A549 (cell line): ENCODE measurements at regions not wholly inside any gene's neighbourhood (a gene's known extent, or its start where the extent isn't known, plus 50 kb on each side); places are given as distances from the start of the nearest gene placed in this dataset.

Experiments used
- ATAC-seq, 2 experiments: fragments of 200-7000 bp in 1 of 2; fragments of >200 bp in 1 of 2; cut with Nextera tagmentation in 1 of 2; cut with Tn5 transposase in 1 of 2; 3 replicates each; pipeline versions ENCODE4 v1.8.0 to v1.9.1; 2018 to 2020; ENCODE audit warnings: mild to moderate bottlenecking in 1 of 2, moderate library complexity in 1 of 2
- CTCF ChIA-PET: fragments of 300-600 bp; sonication (Branson Sonifier 250); formaldehyde crosslinking; extraction: SDS; loops from one replicate; lab custom pipeline; 2021; ENCODE audit warnings: antibody characterized with exemption, inconsistent platforms; lab: Yijun Ruan, JAX
- POLR2A ChIA-PET: fragments of 350-600 bp; formaldehyde crosslinking; extraction: SDS; loops from one replicate; lab custom pipeline; 2021; ENCODE audit warnings: antibody characterized with exemption, inconsistent platforms; lab: Yijun Ruan, JAX
- DNase-seq, 2 experiments: peaks; one replicate each; pipeline versions ENCODE4 v3.0.0 to v3.0.0-alpha.2; 2011 to 2016; ENCODE audit warnings: low read depth in 1 of 2, low spot score in 1 of 2
- FAIRE-seq: peaks from 2 replicates; lab custom pipeline; 2011; peaks lifted over from hg19 to GRCh38; lab: Jason Lieb, UNC
- H3K27ac ChIP-seq, 2 experiments: fragments of >200 bp; sonication (Bioruptor Twin); formaldehyde crosslinking; 3 replicates each; pipeline ENCODE4 v1.5.1; 2016 to 2017
- H3K4me1 ChIP-seq: fragments of >200 bp; sonication (Bioruptor Twin); formaldehyde crosslinking; 3 replicates; pipeline ENCODE4 v1.6.1; 2016
- H3K4me2 ChIP-seq: fragments of >200 bp; sonication (Bioruptor Twin); formaldehyde crosslinking; 3 replicates; pipeline ENCODE4 v1.6.1; 2016
- H3K4me3 ChIP-seq: fragments of >200 bp; sonication (Bioruptor Twin); formaldehyde crosslinking; 3 replicates; pipeline ENCODE4 v1.5.1; 2016
- H3K9me3 ChIP-seq: fragments of >200 bp; sonication (Bioruptor Twin); formaldehyde crosslinking; 3 replicates; pipeline ENCODE4 v1.6.1; 2016
- BCL3 ChIP-seq: fragments of >200 bp; sonication (Bioruptor Twin); formaldehyde crosslinking; IDR thresholded peaks from 3 replicates; pipeline ENCODE4 v1.6.1; 2016
- CBX2 ChIP-seq: fragments of 200-600 bp; sonication (generic); IDR thresholded peaks from 2 replicates; pipeline ENCODE4 v1.6.1; 2016; ENCODE audit warnings: low read depth, mild to moderate bottlenecking, borderline replicate concordance
- EHMT2 ChIP-seq: fragments of 200-600 bp; sonication (generic); IDR thresholded peaks from 2 replicates; pipeline ENCODE4 v1.6.1; 2016; ENCODE audit warnings: antibody characterized with exemption, low read depth, mild to moderate bottlenecking, moderate library complexity
- ELK1 ChIP-seq: fragments of 150-350 bp; IDR thresholded peaks from 2 replicates; pipeline ENCODE4 v1.6.1; 2014; ENCODE audit warnings: low read depth, mild to moderate bottlenecking, low read length
- EP300 ChIP-seq, 2 experiments: fragments of >200 bp; sonication (Bioruptor Twin); formaldehyde crosslinking; IDR thresholded peaks; 2 replicates in 1 of 2; 3 replicates in 1 of 2; pipeline ENCODE4 v1.6.1; 2016 to 2017
- ESRRA ChIP-seq: fragments of 150-350 bp; IDR thresholded peaks from 2 replicates; pipeline ENCODE4 v1.6.1; 2014; ENCODE audit warnings: mild to moderate bottlenecking, low read length, borderline replicate concordance
- FOSL2 ChIP-seq, 2 experiments: fragments of 450-650 bp in 1 of 2; fragments of >200 bp in 1 of 2; sonication (Bioruptor Twin) in 1 of 2; formaldehyde crosslinking; IDR thresholded peaks; 2 replicates each; pipeline versions ENCODE4 v1.5.0 to v1.6.1; 2016 to 2020; ENCODE audit warnings: mild to moderate bottlenecking in 1 of 2, moderate library complexity in 1 of 2
- FOXS1 ChIP-seq: fragments of 250-450 bp; sonication (Bioruptor Pico); IDR thresholded peaks from 2 replicates; pipeline ENCODE4 v1.5.0; 2020; ENCODE audit warnings: mild to moderate bottlenecking, moderate library complexity
- GATA3 ChIP-seq: IDR thresholded peaks from 2 replicates; pipeline ENCODE4 v1.6.1; 2012; ENCODE audit warnings: borderline replicate concordance
- HDAC2 ChIP-seq: fragments of 200-600 bp; sonication (generic); IDR thresholded peaks from 2 replicates; pipeline ENCODE4 v1.6.1; 2016
- HOXA7 ChIP-seq: fragments of 250-450 bp; sonication (Bioruptor Pico); IDR thresholded peaks from 2 replicates; pipeline ENCODE4 v1.5.0; 2020; ENCODE audit warnings: mild to moderate bottlenecking, moderate library complexity
- HOXB13 ChIP-seq: fragments of 250-450 bp; sonication (Bioruptor Pico); IDR thresholded peaks from 2 replicates; pipeline ENCODE4 v1.5.0; 2020; ENCODE audit warnings: low read depth, mild to moderate bottlenecking, moderate library complexity
- HOXB5 ChIP-seq: fragments of 250-450 bp; sonication (Bioruptor Pico); IDR thresholded peaks from 2 replicates; pipeline ENCODE4 v1.5.0; 2020; ENCODE audit warnings: mild to moderate bottlenecking, moderate library complexity
- JUN ChIP-seq, 2 experiments: fragments of >200 bp; sonication (Bioruptor Twin); formaldehyde crosslinking; IDR thresholded peaks; 2 replicates in 1 of 2; 3 replicates in 1 of 2; pipeline ENCODE4 v1.6.1; 2016 to 2017
- JUNB ChIP-seq: fragments of >200 bp; sonication (Bioruptor Twin); formaldehyde crosslinking; IDR thresholded peaks from 2 replicates; pipeline ENCODE4 v1.6.1; 2016
- KDM5A ChIP-seq: fragments of 200-600 bp; sonication (generic); IDR thresholded peaks from 2 replicates; pipeline ENCODE4 v1.6.1; 2016; ENCODE audit warnings: antibody characterized with exemption, mild to moderate bottlenecking
- MAFK ChIP-seq: fragments of 450-650 bp; IDR thresholded peaks from 2 replicates; pipeline ENCODE4 v1.6.1; 2014; ENCODE audit not compliant: partially characterized antibody
- MAX ChIP-seq: IDR thresholded peaks from 2 replicates; pipeline ENCODE4 v1.6.1; 2012
- MYC ChIP-seq: IDR thresholded peaks from 2 replicates; pipeline ENCODE4 v1.6.1; 2012; ENCODE audit warnings: mild to moderate bottlenecking, inconsistent platforms, low read length, improper control_type of control experiment, borderline replicate concordance
- NPAS2 ChIP-seq: fragments of 250-450 bp; sonication (Bioruptor Pico); IDR thresholded peaks from 2 replicates; pipeline ENCODE4 v1.8.0; 2022; ENCODE audit warnings: mild to moderate bottlenecking, moderate library complexity, borderline replicate concordance
- PBX3 ChIP-seq: IDR thresholded peaks from 2 replicates; pipeline ENCODE4 v1.6.1; 2012
- PHF8 ChIP-seq: fragments of 200-600 bp; sonication (generic); IDR thresholded peaks from 2 replicates; pipeline ENCODE4 v1.6.1; 2016; ENCODE audit warnings: low read depth, mild to moderate bottlenecking, antibody characterized with exemption, moderate library complexity, borderline replicate concordance
- POLR2A ChIP-seq: IDR thresholded peaks from 2 replicates; pipeline ENCODE4 v1.6.1; 2012; ENCODE audit warnings: mild to moderate bottlenecking, low read length
- POLR2AphosphoS2 ChIP-seq: conservative IDR thresholded peaks from 2 replicates; pipeline ENCODE4 v1.6.1; 2012; ENCODE audit warnings: low read length, improper control_type of control experiment, inconsistent platforms
- RAD21 ChIP-seq, 2 experiments: fragments of >200 bp in 1 of 2; sonication (Bioruptor Twin) in 1 of 2; formaldehyde crosslinking in 1 of 2; IDR thresholded peaks in 1 of 2; conservative IDR thresholded peaks in 1 of 2; 2 replicates in 1 of 2; 3 replicates in 1 of 2; pipeline ENCODE4 v1.6.1; 2012 to 2018; ENCODE audit warnings: inconsistent platforms in 1 of 2
- RNF2 ChIP-seq: fragments of 200-600 bp; sonication (generic); IDR thresholded peaks from 2 replicates; pipeline ENCODE4 v1.6.1; 2016; ENCODE audit warnings: low read depth, mild to moderate bottlenecking, antibody characterized with exemption, moderate library complexity, borderline replicate concordance
- SREBF2 ChIP-seq: fragments of 450-650 bp; IDR thresholded peaks from 2 replicates; pipeline ENCODE4 v1.6.1; 2014; ENCODE audit warnings: mild to moderate bottlenecking, moderate library complexity
- TFCP2L1 ChIP-seq: fragments of 250-450 bp; sonication (Bioruptor Pico); IDR thresholded peaks from 2 replicates; pipeline ENCODE4 v1.5.0; 2021; ENCODE audit warnings: mild to moderate bottlenecking
- ZSCAN20 ChIP-seq: fragments of 250-450 bp; sonication (Bioruptor Pico); IDR thresholded peaks from 2 replicates; pipeline ENCODE4 v1.8.0; 2022; ENCODE audit warnings: mild to moderate bottlenecking, moderate library complexity
- WGBS: methylation state at CpG from one replicate; pipeline ENCODE4 v1.1.6; 2017; ENCODE audit errors: missing lambda C conversion rate; 5-methylcytosine and 5-hydroxymethylcytosine counted together

GRCh38 chr16:64295466-64295865 lies 826.4 kb downstream of the CDH11 start:
- ChIA-PET POLR2A (no interaction called here), CTCF (no interaction called here)
- no peak for ATAC-seq
- Histone ChIP-seq H3K9me3 (no peaks in the 10 kb centered on the region), H3K27ac (no peak overlapping the region), H3K4me3 (no peak overlapping the region), H3K4me2 (no peak overlapping the region), H3K4me1 (no peaks in the 10 kb centered on the region)
- WGBS, result 9% methylated on average over 2 of the region's 2 CpGs
- no peak for FAIRE-seq
- TF ChIP-seq ELK1, result no peak
- no peak for TF ChIP-seq RAD21 (conservative IDR thresholded peaks at IDR 0.05 in 1 of 2, IDR thresholded peaks at IDR 0.05 in 1 of 2)
- TF ChIP-seq GATA3, result no peak
- no peak for DNase-seq

- CTCF ChIA-PET, result no interaction called here
- Histone ChIP-seq H3K4me3 (no peak overlapping the region), H3K4me1 (no peaks in the 10 kb centered on the region), H3K27ac (no peak overlapping the region), H3K9me3 (no peaks in the 10 kb centered on the region; the same call in 2 of the 3 replicates)
- 2% methylated on average over 4 of the region's 4 CpGs for WGBS
- POLR2A ChIA-PET, result no interaction called here
- FAIRE-seq, result no peak
- TF ChIP-seq PHF8 (no peak), FOSL2 (IDR thresholded peaks at IDR 0.05) (no peak), FOSL2 (CRISPR knock-in tag; IDR thresholded peaks at IDR 0.05) (no peak), HOXA7 (CRISPR knock-in tag) (no peak), ESRRA (no peak), EP300 (IDR thresholded peaks at IDR 0.05) (no peak), MAFK (no peak), POLR2A (no peak), BCL3 (no peak), HDAC2 (no peak), TFCP2L1 (CRISPR knock-in tag) (no peak), EHMT2 (no peak), PBX3 (no peak), FOXS1 (CRISPR knock-in tag) (no peak), ZSCAN20 (CRISPR knock-in tag) (no peak), MAX (no peak), HOXB13 (CRISPR knock-in tag) (no peak), JUNB (no peak), MYC (no peak), KDM5A (no peak)
- TF ChIP-seq, all 56 proteins: peak for 0
- ATAC-seq, result no peak
- H3K4me2 ChIP-seq, result no peak overlapping the region
- no peak for DNase-seq
These were observed 828.9 kb downstream of the CDH11 start for GRCh38 chr16:64292953-64293352.

GRCh38 chr16:64292161-64292560 lies 829.7 kb downstream of the CDH11 start:
- CTCF ChIA-PET, result no interaction called here
- FAIRE-seq, result no peak
- no peak overlapping the region for H3K4me3 ChIP-seq
- TF ChIP-seq HOXB5 (CRISPR knock-in tag) (no peak), BCL3 (no peak), NPAS2 (CRISPR knock-in tag) (no peak), ELK1 (no peak), CBX2 (no peak), SREBF2 (no peak), GATA3 (no peak), PBX3 (no peak), POLR2A (no peak), JUN (IDR thresholded peaks at IDR 0.05) (no peak), RNF2 (no peak), POLR2AphosphoS2 (no peak), TFCP2L1 (CRISPR knock-in tag) (no peak)

More at GRCh38 chr16:64292161-64292560, 829.7 kb downstream of the CDH11 start:
- ATAC-seq (no peak), DNase-seq (no peak)
- H3K4me2 ChIP-seq, result no peak overlapping the region
- H3K9me3 ChIP-seq, result no peaks in the 10 kb centered on the region; the same call in 2 of the 3 replicates
- no peaks in the 10 kb centered on the region for H3K4me1 ChIP-seq
- POLR2A ChIA-PET, result no interaction called here
- H3K27ac ChIP-seq, result no peak overlapping the region
- WGBS, result 2% methylated on average over 1 of the region's 1 CpG
